Stimulated activated CD8-positive, alpha-beta memory T cell treated with anti-CD3 and anti-CD28 coated beads, Interleukin-4, amount 100 ng/mL, for 4 hours (primary cell): ENCODE measurements at regions not wholly inside any gene's neighbourhood (a gene's known extent, or its start where the extent isn't known, plus 50 kb on each side); places are given as distances from the start of the nearest gene placed in this dataset.

Source experiments
- DNase-seq, 2 donors: peaks; one replicate each; pipeline ENCODE4 v3.0.0-alpha.2; 2020; ENCODE audit warnings: low read depth in 2 of 2, low spot score in 1 of 2

- DNase-seq, result no peak
Measured at GRCh38 chr21:25054689-25055088, 552.6 kb downstream of the MRPL39 start.

- no peak for DNase-seq
Measured at GRCh38 chr21:25039461-25040380, 567.6 kb downstream of the MRPL39 start.

GRCh38 chr21:25036775-25037174, 570.5 kb downstream of the MRPL39 start:
- no peak for DNase-seq

GRCh38 chr21:25031750-25032149, 575.5 kb downstream of the MRPL39 start:
- DNase-seq, result no peak

- DNase-seq, result no peak
Measured at GRCh38 chr21:25029580-25029979, 577.7 kb downstream of the MRPL39 start.

- no peak for DNase-seq
Measured at GRCh38 chr21:25025596-25025995, 581.7 kb downstream of the MRPL39 start.

GRCh38 chr21:25024639-25025038, 582.6 kb downstream of the MRPL39 start:
- no peak for DNase-seq

- no peak for DNase-seq
Measured at GRCh38 chr21:25005388-25005787, 601.9 kb downstream of the MRPL39 start.

- no peak for DNase-seq
Measured at GRCh38 chr21:25002676-25003075, 604.6 kb downstream of the MRPL39 start.

GRCh38 chr21:24995216-24995615, 612.1 kb downstream of the MRPL39 start:
- DNase-seq, result no peak

GRCh38 chr21:24994717-24995116, 612.6 kb downstream of the MRPL39 start:
- no peak for DNase-seq

- no peak for DNase-seq
Measured at GRCh38 chr21:24989516-24989915, 617.8 kb downstream of the MRPL39 start.

GRCh38 chr21:24988941-24989340, 618.3 kb downstream of the MRPL39 start:
- DNase-seq, result no peak

- no peak for DNase-seq
Measured at GRCh38 chr21:24976238-24976637, 631.0 kb downstream of the MRPL39 start.

GRCh38 chr21:24969068-24969467, 638.2 kb downstream of the MRPL39 start:
- no peak for DNase-seq

- no peak for DNase-seq
Measured at GRCh38 chr21:24955275-24955961, 651.9 kb downstream of the MRPL39 start.

GRCh38 chr21:24948186-24948585, 659.1 kb downstream of the MRPL39 start:
- DNase-seq, result no peak

GRCh38 chr21:24945910-24946309, 661.4 kb downstream of the MRPL39 start:
- no peak for DNase-seq

GRCh38 chr21:24941316-24942185, 665.7 kb downstream of the MRPL39 start:
- no peak for DNase-seq

- no peak for DNase-seq
Measured at GRCh38 chr21:24939291-24939690, 668.0 kb downstream of the MRPL39 start.

GRCh38 chr21:24938573-24938972, 668.7 kb downstream of the MRPL39 start:
- DNase-seq, result no peak
